ENCODE measurements at regions not wholly inside any gene's neighbourhood (a gene's known extent, or its start where the extent isn't known, plus 50 kb on each side); places are given as distances from the start of the nearest gene placed in this dataset.

- Histone ChIP-seq H3K27ac (peak overlapping the region in 3 of 21 experiments; percentile 3 to 33 (median 10)), H3K4me3 (no peak overlapping the region)
These were observed 270.8 kb upstream of the FZD8 start for GRCh38 chr10:35912615-35913569.

- H3K27ac ChIP-seq = no peak overlapping the region
- no peak overlapping the region for H3K4me3 ChIP-seq
These were observed 269.9 kb upstream of the FZD8 start for GRCh38 chr10:35911954-35912353.

DNA sequence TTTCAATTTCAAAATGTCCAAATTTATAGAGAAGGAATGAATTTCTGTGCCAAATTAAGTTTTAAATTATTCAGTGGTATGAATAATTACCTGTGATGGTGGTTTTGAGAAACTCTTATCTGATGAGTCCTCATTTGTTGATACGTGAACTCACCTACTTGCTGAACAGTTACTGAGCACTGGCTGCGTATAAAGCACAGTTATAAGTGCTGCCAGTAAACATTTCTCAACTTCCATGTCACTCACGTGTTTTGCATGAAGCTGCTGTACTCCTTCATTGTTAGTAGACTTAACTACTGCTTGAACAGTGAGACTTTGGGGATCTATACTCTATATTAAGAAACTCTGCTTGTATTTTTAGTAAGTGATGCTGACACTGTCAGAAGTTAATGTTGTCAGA, 269.1 kb upstream of the FZD8 start:
- H3K4me3 ChIP-seq = no peak overlapping the region
- no peak overlapping the region for H3K27ac ChIP-seq

DNA sequence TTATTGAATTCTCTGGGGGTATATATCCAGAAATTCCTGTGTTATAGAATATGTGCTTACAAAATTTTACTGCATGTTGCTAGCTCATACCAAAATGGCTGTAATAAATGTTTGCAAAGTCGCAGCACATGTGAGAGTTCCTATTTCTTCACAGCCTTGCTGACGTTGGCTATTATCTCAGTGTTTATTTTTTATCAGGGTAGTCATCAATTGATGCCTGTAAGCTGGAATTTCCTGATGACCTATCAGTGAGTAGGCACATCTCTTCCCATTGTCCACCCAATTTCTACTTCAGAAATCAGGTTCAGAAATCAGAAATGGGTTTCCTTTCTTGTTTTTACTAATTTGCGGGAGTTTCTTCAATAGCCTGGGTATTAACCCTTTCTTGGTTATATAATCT, 268.1 kb upstream of the FZD8 start:
- Histone ChIP-seq H3K4me3 (no peak overlapping the region), H3K27ac (no peak overlapping the region)

- Histone ChIP-seq H3K4me3 (no peak overlapping the region), H3K27ac (no peak overlapping the region)
These were observed 267.1 kb upstream of the FZD8 start for GRCh38 chr10:35909121-35909720.

DNA sequence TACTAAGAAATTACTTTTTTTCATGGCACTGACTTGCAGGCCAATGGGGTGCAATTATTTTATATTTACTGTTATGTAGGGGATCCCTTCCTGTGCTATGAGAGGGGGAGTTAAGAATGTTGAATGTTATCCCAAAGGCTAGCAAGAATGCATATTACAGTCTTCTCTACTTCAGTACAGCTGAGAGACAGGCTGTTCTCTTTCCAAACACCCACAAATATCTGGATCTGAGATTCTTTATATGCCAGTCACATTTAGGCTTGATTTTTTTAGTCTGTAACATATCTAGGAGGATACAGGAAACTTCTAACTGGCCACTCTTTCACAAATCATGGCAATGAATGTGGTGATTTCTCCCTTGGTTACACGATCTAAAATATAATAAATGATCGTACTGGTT, 266.4 kb upstream of the FZD8 start:
- no peak overlapping the region for H3K4me3 ChIP-seq
- no peak overlapping the region for H3K27ac ChIP-seq

- no peak overlapping the region for H3K27ac ChIP-seq
- H3K4me3 ChIP-seq = no peak overlapping the region
These were observed 265.5 kb upstream of the FZD8 start for GRCh38 chr10:35907548-35907947.

DNA sequence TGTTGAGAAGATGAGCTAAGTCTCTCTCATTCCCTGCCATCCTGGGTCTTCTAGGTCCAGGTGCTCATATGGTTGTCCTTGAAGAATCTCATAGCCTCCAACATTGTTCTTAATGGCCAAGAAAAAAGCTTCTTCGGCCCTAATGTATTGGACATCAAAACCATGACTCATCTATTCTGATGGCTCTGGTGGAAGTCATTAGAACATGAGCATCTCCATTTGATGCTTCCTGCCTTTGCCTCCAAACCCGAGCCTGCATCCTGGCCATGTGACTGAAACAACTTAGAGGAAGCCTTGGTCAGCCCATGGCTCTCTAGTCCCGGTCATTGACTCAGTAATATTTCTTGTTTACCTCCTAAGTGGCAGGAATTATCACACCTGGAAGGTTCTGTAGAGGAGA, 264.1 kb upstream of the FZD8 start:
- no peak overlapping the region for H3K4me3 ChIP-seq
- no peak overlapping the region for H3K27ac ChIP-seq

DNA sequence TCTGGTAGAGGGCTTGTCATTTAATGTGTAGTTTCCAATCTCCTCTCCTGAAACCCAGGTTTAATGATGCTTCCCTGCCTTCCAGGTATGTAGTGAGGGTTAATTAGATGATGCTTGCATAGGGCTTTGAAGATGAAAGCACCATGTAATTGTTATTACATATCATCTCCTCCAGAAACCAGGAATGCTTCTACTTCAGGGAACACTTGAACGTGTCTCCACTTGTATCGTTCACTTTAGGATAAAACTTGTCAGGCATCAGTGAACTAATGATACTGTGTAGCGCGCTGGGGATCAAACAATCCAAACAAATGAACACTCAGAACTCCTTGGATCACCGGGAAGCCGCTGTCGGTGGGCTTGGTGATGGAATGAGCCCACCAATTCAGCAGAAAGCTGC, 260.9 kb upstream of the FZD8 start:
- Histone ChIP-seq H3K4me3 (no peak overlapping the region), H3K27ac (peak overlapping the region in 2 of 21 experiments; percentile 34 to 79)

- no peak overlapping the region for H3K4me3 ChIP-seq
- H3K27ac ChIP-seq = peak overlapping the region in 1 of 21 experiments; percentile 30
These were observed 256.8 kb upstream of the FZD8 start for GRCh38 chr10:35898716-35899440.

GRCh38 chr10:35896001-35896400, 253.9 kb upstream of the FZD8 start:
- H3K4me3 ChIP-seq = no peak overlapping the region
- H3K27ac ChIP-seq = no peak overlapping the region

- no peak overlapping the region for H3K4me3 ChIP-seq
- H3K27ac ChIP-seq = no peak overlapping the region
These were observed 253.2 kb upstream of the FZD8 start for GRCh38 chr10:35895331-35895730.

DNA sequence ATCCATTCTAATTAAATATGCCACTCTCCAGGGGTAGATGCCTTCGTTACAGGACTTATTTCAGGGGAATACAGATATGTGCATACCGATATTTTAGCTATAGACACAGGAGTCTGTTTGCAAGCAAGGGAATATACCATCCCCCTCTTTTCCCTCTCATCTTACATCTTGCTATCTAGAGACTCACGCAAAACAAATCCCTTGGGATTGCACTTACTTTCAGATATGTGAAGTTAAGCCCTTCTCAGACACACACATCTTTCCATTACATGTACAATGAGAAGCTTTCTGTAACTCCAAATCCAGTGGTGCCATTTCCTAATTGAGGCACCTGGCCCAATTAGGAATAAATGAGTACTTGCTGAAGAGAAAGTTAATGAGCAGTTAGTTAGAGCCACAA, 250.4 kb upstream of the FZD8 start:
- Histone ChIP-seq H3K4me3 (no peak overlapping the region), H3K27ac (no peak overlapping the region)

DNA sequence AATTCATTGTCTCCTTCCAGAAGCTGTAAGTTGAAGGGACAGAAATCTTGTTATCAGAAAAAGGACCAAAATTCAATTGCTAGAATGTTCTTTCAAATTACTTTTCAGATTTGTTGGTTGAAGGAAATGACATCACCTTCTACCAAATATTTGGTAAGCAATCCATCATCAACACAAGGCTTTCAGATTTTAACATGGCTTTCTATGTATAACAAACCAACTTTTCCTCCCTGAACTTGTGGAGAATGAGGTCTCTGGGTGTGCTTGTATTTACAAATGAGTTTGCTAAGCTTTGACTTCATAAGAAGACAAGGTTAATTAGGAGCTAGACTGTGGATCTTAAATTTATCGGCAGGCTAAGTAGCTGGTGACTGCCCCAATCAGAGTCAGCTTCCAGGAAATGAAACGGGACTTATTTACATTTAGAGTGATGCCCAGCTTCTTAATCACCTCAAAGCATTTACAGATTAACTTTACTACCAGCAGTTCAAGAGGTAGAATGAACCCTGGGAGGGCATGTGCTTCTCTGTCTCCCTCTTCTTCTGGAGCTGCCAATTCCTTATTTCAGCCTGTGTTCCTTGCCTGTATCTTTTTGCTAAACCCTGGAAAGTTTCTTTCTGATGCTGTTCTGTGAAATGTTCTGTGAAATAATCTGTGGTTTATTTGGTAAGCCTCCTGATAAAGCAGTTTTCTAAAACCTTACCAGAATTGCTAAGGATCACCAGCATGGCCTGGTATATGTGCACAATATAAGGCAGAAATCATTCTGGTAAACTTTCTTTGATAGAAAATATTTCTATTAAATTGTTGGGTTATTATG, 248.8 kb upstream of the FZD8 start:
- Histone ChIP-seq H3K4me3 (no peak overlapping the region), H3K27ac (no peak overlapping the region)

DNA sequence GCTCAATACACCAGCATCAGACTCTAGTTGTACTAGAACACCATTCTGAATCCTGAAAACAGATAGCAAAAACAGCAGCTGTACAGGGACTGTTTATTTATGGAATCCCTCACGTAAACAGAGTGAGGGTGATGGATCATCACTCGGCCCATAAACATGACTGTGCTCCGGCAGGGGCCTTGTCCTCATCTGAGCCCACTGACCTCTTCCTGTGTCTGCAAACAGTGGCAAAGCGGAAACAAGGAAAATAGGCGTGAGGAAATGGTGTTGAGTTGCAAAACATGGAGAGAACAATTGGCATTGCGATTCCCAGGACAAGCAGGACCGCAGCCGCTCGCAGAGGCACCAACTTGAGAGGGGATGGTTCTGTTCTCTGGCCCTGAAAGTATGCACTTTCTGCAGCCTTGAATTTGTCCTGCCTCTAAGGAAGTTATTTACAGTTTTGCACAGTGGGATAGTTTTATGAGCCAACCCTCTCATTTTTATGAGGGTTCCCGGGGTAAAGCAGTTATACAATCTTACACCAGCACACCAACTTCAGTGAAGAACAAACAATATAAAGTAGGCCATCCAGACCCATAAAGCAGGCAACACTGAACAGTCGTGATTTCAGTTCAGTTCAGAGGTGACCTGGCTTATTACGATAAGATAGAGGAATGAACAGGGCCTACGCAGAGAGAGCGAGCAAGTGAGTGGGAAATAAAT, 248.0 kb upstream of the FZD8 start:
- Histone ChIP-seq H3K4me3 (no peak overlapping the region), H3K27ac (no peak overlapping the region)

DNA sequence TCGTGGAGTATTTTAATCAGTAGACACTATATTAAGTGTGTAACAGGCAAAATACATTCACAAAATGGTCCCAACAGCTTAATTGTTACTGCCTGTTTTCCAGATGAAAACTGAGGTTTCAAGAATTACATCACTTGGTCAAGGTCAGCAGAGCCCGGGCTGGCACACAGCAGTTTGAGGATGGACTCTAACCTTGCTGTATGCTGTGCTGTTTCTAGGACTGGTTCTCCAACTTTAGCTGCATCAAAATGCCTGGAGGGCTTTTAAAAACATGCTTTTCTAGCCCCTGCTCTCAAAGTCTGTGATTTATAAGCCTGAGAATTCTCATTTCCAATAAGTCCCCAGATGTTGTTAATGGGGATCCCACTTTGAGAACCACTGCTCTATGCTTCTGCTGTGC, 247.1 kb upstream of the FZD8 start:
- Histone ChIP-seq H3K4me3 (no peak overlapping the region), H3K27ac (no peak overlapping the region)

DNA sequence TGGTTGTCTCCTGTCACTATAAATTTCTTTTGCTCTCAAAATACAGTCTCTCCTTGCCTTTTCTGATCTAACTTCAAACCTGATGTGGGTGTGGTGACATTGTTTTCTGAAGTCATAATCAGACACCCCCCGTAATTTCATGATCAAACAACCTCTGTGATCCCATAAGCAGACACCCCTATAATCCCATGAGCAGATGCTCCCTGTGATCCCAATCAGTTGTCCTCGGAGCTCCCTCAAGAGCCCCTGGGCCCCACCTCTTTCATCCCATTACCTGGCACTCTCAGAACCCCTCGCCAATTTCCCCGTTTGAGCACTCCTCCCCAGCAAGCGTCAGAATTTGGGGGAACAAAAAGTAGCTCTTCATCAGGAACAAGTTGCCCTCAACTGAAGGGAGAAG, 246.3 kb upstream of the FZD8 start:
- H3K27ac ChIP-seq = peak overlapping the region in 1 of 21 experiments; percentile 22
- no peak overlapping the region for H3K4me3 ChIP-seq

DNA sequence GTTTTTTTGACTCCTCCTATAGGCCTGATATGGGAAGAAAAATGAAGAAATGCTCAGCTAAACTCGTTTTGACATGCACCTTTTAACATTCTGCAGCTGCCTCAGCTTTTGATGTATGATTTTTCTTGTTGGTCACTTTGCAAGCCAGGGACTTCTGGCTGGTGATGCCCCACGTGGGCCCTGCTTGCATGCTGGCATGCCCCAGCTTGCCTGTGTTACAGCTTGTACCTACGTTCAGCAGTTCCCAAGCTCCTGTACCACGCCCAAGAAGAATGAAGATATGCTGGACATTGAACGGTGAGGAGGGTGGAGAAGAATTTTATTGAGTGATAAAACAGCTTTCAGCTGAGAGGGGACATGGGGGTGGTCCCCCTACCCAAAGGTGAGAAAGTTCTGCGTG, 245.6 kb upstream of the FZD8 start:
- H3K27ac ChIP-seq = peak overlapping the region in 1 of 21 experiments; percentile 22
- H3K4me3 ChIP-seq = no peak overlapping the region

- Histone ChIP-seq H3K4me3 (no peak overlapping the region), H3K27ac (no peak overlapping the region)
These were observed 243.0 kb upstream of the FZD8 start for GRCh38 chr10:35885076-35885475.

Measured in skin epidermis (tissue), 12 donors.